ENCODE measurements at regions not wholly inside any gene's neighbourhood (a gene's known extent, or its start where the extent isn't known, plus 50 kb on each side); places are given as distances from the start of the nearest gene placed in this dataset.

DNA sequence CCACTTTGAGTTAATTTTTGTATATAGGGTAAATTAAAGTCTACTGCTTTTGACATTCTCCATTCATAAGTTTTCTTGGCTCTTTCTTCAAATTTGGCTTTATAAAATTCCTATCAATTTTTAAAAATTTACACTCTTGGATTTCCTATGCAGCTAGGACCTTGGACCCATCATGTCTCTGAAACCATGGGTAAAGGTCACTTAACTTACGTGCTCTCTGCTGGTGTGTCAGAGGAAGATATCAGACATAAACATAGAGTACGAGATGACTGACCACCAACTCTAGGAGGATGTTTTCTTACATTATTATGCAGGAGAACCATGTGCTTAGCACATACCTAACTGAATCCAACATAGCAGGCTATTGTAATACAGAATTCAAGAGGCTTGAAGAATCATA is 62.5 kb upstream of the C1GALT1C1 start:
- no peak for DNase-seq

DNA sequence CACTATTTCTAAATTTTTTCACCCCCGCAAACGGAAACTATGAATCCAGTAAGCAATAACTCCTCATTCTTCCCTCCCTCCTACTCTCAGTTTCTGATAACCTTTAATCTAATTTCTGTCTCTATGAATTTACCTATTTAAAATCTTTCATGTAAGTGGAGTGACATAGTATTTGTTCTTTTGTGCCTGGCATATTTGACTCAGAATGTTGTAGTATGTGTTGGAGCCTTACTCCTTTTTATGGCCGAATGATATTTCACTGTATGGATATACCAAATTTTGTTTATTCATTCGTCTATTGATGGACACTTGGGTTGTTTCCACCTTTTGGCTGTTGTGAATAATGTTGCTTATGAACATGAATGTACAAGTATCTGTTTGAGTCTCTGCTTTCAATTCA is 61.1 kb upstream of the C1GALT1C1 start:
- no peak for DNase-seq

DNA sequence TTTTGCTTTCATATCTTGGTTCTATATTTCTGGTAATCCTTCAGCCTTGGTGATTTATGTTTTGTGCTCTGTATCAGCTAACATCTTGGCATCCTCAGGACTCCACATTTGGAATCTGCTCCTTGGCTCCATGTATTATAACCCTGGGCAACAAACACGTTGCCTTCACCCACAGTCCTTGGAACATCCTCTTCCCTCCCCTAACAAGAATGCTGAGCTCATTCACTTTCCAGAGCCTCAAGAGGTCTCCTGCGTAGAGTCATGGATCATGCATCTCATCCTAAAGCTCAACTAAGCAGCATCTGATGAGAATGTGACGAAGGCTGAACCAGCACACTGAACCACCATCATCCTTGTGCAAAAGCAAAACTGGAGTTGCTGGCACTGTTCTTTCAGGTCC is 60.5 kb upstream of the C1GALT1C1 start:
- no peak for DNase-seq

DNA sequence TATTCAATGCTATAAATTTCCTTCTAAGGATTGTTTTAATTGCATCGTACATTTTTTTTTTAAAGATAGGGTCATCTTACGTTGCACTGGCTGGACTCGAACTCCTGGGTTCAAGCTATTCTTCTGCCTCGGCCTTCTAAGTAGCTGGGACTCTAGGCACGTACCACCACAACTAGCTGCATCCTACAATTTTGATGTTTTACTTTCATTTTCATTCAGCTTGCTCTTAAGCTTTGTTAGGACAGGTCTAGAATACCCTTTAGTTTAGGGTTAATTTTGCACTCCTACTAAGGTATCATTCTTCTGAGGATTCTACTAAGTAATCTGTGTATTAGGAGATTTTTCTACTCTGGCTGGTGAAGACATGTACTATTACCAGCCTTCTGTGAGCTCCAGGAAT is 50.2 kb upstream of the C1GALT1C1 start:
- DNase-seq: no peak
